GM12873 (cell line): ENCODE measurements at regions not wholly inside any gene's neighbourhood (a gene's known extent, or its start where the extent isn't known, plus 50 kb on each side); places are given as distances from the start of the nearest gene placed in this dataset.

Source experiments
- TF ChIP-seq, protein P1 (sequence below): IDR thresholded peaks from 2 replicates; pipeline ENCODE4 v1.5.1; 2012; ENCODE audit warnings: low read depth, mild to moderate bottlenecking, moderate library complexity, low read length, control low read depth; ENCODE audit not compliant: insufficient read depth; ENCODE audit errors: missing control alignments

DNA sequence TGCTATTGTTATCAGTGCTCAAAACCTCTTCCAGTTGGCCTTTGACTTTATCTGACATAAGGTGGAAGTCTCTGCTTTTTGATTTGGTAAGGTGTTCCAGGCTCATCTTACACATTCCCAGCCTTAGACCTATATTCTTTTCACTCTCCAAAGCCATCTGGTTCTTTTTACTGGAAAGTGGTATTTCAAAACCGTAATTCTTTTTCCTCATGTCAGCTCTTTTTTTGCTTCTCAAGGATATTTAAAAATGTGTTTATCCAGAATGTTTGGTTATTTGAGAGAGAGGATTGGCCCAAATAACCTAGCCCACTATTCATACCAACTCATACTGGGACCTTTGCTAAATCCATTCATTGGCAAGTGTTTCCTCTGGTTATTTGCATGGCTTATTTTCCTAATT is 411.2 kb upstream of the PIK3C3 start:
- TF ChIP-seq, protein P1, sequence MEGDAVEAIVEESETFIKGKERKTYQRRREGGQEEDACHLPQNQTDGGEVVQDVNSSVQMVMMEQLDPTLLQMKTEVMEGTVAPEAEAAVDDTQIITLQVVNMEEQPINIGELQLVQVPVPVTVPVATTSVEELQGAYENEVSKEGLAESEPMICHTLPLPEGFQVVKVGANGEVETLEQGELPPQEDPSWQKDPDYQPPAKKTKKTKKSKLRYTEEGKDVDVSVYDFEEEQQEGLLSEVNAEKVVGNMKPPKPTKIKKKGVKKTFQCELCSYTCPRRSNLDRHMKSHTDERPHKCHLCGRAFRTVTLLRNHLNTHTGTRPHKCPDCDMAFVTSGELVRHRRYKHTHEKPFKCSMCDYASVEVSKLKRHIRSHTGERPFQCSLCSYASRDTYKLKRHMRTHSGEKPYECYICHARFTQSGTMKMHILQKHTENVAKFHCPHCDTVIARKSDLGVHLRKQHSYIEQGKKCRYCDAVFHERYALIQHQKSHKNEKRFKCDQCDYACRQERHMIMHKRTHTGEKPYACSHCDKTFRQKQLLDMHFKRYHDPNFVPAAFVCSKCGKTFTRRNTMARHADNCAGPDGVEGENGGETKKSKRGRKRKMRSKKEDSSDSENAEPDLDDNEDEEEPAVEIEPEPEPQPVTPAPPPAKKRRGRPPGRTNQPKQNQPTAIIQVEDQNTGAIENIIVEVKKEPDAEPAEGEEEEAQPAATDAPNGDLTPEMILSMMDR = no peak

DNA sequence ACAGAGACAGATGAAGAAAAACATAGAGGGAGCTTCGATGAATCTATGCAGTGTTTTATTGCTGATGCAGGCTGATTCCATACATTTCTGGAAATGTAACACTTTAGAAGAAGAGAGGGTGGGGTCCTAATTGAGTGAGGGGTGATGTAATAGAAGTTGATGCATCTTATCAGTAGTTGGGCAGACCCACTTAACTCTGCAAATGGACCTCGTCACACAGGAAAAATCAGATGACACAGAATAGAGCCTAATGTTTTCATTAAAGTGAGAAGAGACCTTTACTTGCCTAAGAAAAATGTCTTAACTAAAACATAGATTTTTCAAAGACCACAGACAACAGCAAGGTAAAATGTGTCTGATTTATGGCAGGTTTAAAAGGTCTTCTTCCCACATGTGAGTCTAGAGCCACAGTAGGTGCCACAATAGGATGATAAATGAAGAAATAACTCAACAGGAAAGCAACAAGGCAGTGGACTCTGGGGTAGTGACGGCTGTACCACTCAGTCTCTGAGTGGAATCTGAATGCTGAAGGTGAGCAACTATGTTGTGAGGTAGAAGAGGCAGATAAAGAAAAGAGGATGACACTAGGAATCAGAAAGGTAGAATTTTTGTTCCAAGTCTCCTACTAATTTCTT is 414.7 kb upstream of the PIK3C3 start:
- TF ChIP-seq, protein P1 = no peak

DNA sequence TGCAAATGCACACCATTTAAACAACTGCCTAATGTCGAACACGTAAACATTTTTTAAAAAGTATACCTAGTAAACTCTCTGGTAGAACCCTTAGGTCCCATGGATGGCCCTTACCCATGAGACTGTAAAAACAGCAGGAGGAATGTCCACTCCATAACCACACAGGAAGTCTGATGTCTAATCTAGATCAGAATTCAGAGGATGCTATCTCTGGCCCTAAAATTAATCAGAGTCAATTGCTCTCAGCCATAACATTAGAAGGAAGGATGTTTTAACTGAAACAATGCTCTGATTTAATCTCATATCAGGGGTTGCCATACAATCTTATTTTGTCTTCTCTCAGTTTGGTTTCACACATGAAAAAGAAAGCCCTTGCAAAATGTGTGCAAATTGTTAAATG is 416.3 kb upstream of the PIK3C3 start:
- TF ChIP-seq, protein P1 = no peak

DNA sequence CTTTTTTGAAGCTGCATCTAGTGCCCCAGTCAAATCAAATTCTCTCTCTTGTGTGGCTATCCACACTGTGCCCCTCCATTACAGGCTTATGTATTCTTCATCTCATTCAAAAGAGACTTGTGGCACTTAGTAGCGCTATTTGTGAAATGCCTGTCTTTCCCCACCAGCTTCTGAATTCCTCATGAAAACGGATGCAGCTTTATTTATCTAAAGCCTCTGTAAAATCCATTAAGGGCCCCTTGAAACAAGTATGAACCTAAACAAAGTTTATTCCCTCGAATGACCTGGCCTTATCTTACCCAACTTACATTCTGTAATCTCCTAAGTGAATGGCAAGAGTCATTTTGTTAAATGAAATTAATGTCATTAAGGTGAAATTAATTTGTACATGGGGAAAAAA is 417.4 kb upstream of the PIK3C3 start:
- TF ChIP-seq, protein P1 = no peak

DNA sequence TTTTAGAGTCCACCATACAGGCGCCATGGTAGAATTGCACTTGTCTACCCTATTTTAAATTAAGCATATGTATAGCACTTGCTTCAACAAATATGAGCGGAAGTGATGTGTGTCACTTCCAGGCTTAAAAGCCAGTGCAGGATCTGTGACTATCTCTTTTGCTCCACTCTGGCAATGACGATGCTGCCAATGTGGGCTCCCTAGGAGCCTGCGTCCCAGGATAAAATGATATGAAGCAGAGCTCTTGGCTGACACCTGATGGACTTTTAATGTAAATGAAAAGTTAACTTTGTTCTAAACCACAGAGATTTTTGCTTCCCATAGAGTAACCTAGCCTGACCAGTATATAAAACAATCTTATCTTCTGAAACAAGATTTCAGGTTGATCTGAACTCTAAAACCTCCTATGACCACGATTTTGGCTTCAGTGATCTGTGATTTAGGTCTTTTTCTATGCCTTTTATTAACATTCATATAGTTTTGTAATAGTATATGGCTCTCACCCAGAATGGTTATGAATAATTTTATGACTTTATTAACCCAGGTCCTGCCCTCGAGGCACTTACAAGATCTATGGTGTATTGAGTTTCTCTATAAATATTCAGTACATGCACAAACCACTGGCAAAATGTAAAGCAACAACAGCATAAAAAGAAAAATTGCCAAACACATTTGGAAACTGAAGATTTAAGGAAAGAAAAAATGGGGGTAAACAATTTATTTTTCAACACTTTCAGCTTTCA is 422.5 kb upstream of the PIK3C3 start:
- TF ChIP-seq, protein P1 = no peak

DNA sequence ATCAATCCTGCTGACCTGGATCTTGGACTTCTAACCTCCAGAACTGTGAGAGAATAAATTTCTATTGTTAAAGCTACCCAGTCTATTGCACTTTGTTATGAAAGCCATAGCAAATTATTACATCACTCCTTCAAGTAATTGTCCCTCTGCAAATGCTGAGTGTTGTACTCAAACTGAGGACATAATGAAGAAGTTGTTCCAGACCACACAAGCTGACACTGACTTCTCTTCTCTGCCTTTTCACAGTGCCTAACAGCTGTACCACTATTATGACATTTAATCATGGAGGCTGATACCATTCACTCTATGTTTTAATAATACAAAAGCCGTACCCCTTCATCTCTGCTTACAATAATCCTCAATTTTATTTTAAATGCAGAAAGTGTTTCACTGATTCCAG is 424.1 kb upstream of the PIK3C3 start:
- TF ChIP-seq, protein P1 = no peak

DNA sequence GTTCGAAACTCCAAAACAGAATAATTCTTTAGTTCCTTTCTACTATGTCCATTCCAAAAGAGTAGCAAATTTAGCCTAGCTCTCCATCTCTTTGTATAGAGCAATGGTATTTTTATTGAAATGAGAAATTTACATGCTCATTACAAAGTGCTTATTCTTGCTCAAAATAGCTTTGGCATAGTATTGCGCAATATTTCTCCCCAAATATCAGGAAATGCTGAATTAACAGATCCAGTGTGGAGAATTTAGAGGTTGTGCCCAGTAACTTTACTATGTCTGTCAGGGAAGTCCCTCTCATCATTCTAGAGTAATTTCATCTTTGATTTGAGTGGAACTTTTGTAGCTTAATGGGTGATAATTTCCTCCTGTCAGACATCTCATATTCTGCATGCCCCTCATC is 425.9 kb upstream of the PIK3C3 start:
- TF ChIP-seq, protein P1 = no peak
